HepG2 (cell line): ENCODE measurements at regions not wholly inside any gene's neighbourhood (a gene's known extent, or its start where the extent isn't known, plus 50 kb on each side); places are given as distances from the start of the nearest gene placed in this dataset.

ENCODE experiments used
- ARID4A ChIP-seq: sonication (generic); formaldehyde crosslinking; IDR thresholded peaks from 2 replicates; pipeline ENCODE4 v1.5.0; 2020; ENCODE audit warnings: mild to moderate bottlenecking, missing genetic modification reagents, borderline replicate concordance
- CTCF ChIP-seq: sonication (generic); formaldehyde crosslinking; IDR thresholded peaks from 2 replicates; pipeline ENCODE4 v1.5.0; 2020; ENCODE audit warnings: mild to moderate bottlenecking, missing genetic modification reagents, moderate library complexity
- EP300 ChIP-seq, 3 experiments: sonication (generic) in 1 of 3; formaldehyde crosslinking in 1 of 3; IDR thresholded peaks; 2 replicates each; pipeline versions ENCODE4 v1.5.1 to v1.6.1; 2011 to 2020; ENCODE audit warnings: low read depth in 2 of 3, low read length in 2 of 3, borderline replicate concordance in 1 of 3, improper control_type of control experiment in 1 of 3, mild to moderate bottlenecking in 1 of 3, missing genetic modification reagents in 1 of 3, moderate library complexity in 1 of 3
- FLYWCH1 ChIP-seq: sonication (generic); formaldehyde crosslinking; IDR thresholded peaks from 2 replicates; pipeline ENCODE4 v1.8.1; 2023; ENCODE audit warnings: mild to moderate bottlenecking, missing genetic modification reagents
- GABPB1 ChIP-seq: IDR thresholded peaks from 2 replicates; pipeline ENCODE4 v1.6.1; 2016; ENCODE audit warnings: mild to moderate bottlenecking, missing genetic modification reagents, moderate library complexity, missing compliant biosample characterization
- JUN ChIP-seq: sonication (generic); formaldehyde crosslinking; IDR thresholded peaks from 2 replicates; pipeline ENCODE4 v1.4.0; 2020; ENCODE audit warnings: mild to moderate bottlenecking, missing genetic modification reagents
- JUND ChIP-seq: sonication (generic); formaldehyde crosslinking; IDR thresholded peaks from 2 replicates; pipeline ENCODE4 v1.8.0; 2022; ENCODE audit warnings: mild to moderate bottlenecking, missing genetic modification reagents
- KAT8 ChIP-seq: IDR thresholded peaks from 2 replicates; pipeline ENCODE4 v1.6.1; 2016; ENCODE audit warnings: missing genetic modification reagents, missing compliant biosample characterization
- MAX ChIP-seq: IDR thresholded peaks from 2 replicates; pipeline ENCODE4 v1.6.1; 2012; ENCODE audit warnings: inconsistent platforms
- NR2C2 ChIP-seq: sonication (generic); formaldehyde crosslinking; IDR thresholded peaks from 2 replicates; pipeline ENCODE4 v1.4.0; 2020; ENCODE audit warnings: missing genetic modification reagents, mild to moderate bottlenecking, moderate library complexity, borderline replicate concordance
- SP1 ChIP-seq, 2 experiments: fragments of 450-650 bp in 1 of 2; sonication (generic) in 1 of 2; formaldehyde crosslinking in 1 of 2; IDR thresholded peaks; 2 replicates each; pipeline versions ENCODE4 v1.4.0 to v1.6.1; 2016 to 2020; ENCODE audit warnings: missing genetic modification reagents in 1 of 2
- ZBTB46 ChIP-seq: sonication (generic); formaldehyde crosslinking; IDR thresholded peaks from 2 replicates; pipeline ENCODE4 v1.4.0; 2020; ENCODE audit warnings: mild to moderate bottlenecking, missing genetic modification reagents, borderline replicate concordance
- ZBTB8A ChIP-seq: sonication (generic); formaldehyde crosslinking; IDR thresholded peaks from 2 replicates; pipeline ENCODE4 v1.4.0; 2020; ENCODE audit warnings: mild to moderate bottlenecking, low read depth, missing genetic modification reagents, borderline replicate concordance

GRCh38 chr13:81172603-81173002 lies 831.7 kb upstream of the SPRY2 start:
- TF ChIP-seq FLYWCH1 (CRISPR knock-in tag), result no peak
- TF ChIP-seq JUN (CRISPR knock-in tag), result no peak
- no peak for TF ChIP-seq EP300 (IDR thresholded peaks at IDR 0.05; ENCODE audit: low read depth in 2 of 2, low read length in 2 of 2)
- TF ChIP-seq EP300 (CRISPR knock-in tag; IDR thresholded peaks at IDR 0.05; ENCODE audit: borderline replicate concordance), result no peak
- TF ChIP-seq MAX, result no peak
- no peak for TF ChIP-seq ARID4A (CRISPR knock-in tag)
- TF ChIP-seq ZBTB46 (CRISPR knock-in tag), result no peak
- no peak for TF ChIP-seq NR2C2 (CRISPR knock-in tag)
- no peak for TF ChIP-seq SP1 (IDR thresholded peaks at IDR 0.05)
- no peak for TF ChIP-seq SP1 (CRISPR knock-in tag; IDR thresholded peaks at IDR 0.05)
- no peak for TF ChIP-seq KAT8 (CRISPR knock-in tag)
- TF ChIP-seq ZBTB8A (CRISPR knock-in tag), result no peak
- no peak for TF ChIP-seq CTCF
- TF ChIP-seq JUND (CRISPR knock-in tag), result no peak
- TF ChIP-seq GABPB1 (CRISPR knock-in tag), result no peak
